ENCODE measurements at regions not wholly inside any gene's neighbourhood (a gene's known extent, or its start where the extent isn't known, plus 50 kb on each side); places are given as distances from the start of the nearest gene placed in this dataset.

DNA sequence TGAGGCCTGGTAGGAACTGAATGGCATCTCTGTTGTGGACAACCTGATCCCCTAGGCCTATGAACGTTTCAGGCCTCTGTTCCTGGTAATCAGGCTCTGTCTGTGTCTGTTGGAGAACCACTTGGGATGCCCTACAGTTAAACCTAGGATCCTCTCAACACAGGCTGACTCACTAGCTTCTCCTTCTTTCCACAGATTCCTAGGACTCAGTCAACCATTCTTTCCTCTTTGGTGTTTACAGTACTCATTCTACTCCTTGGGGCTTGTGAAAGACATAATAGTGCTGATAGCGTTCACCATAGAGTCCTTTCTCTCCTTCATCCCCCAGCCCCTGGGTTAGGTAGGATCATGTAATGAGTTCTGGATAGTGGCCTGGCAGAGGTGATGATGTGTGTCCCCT, 544.3 kb downstream of the METTL4 start:
- TF ChIP-seq, protein P1, sequence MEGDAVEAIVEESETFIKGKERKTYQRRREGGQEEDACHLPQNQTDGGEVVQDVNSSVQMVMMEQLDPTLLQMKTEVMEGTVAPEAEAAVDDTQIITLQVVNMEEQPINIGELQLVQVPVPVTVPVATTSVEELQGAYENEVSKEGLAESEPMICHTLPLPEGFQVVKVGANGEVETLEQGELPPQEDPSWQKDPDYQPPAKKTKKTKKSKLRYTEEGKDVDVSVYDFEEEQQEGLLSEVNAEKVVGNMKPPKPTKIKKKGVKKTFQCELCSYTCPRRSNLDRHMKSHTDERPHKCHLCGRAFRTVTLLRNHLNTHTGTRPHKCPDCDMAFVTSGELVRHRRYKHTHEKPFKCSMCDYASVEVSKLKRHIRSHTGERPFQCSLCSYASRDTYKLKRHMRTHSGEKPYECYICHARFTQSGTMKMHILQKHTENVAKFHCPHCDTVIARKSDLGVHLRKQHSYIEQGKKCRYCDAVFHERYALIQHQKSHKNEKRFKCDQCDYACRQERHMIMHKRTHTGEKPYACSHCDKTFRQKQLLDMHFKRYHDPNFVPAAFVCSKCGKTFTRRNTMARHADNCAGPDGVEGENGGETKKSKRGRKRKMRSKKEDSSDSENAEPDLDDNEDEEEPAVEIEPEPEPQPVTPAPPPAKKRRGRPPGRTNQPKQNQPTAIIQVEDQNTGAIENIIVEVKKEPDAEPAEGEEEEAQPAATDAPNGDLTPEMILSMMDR (IDR thresholded peaks at IDR 0.05; ENCODE audit: insufficient read depth, low read length), result no peak
- no peak for TF ChIP-seq POLR2AphosphoS5 (IDR thresholded peaks at IDR 0.05; ENCODE audit: low read depth)

Data from HL-60 (cell line).